WTC11 (cell line): ENCODE measurements at regions not wholly inside any gene's neighbourhood (a gene's known extent, or its start where the extent isn't known, plus 50 kb on each side); places are given as distances from the start of the nearest gene placed in this dataset.

Experiments used
- ATAC-seq: fragments of 200-7000 bp; cut with Tn5 transposase; 2 replicates; pipeline ENCODE4 v1.10.0; 2021; ENCODE audit warnings: mild to moderate bottlenecking, moderate library complexity
- CTCF ChIA-PET: fragments of 300-600 bp; sonication (Branson Sonifier 250); formaldehyde crosslinking; loops from one replicate; lab custom pipeline; 2021; ENCODE audit warnings: antibody characterized with exemption; lab: Charles Lee
- POLR2A ChIA-PET: fragments of 350-600 bp; sonication (Branson Sonifier 250); formaldehyde crosslinking; loops from one replicate; lab custom pipeline; 2021; ENCODE audit warnings: antibody characterized with exemption; lab: Charles Lee
- DNase-seq: peaks from one replicate; pipeline ENCODE4 v3.0.0; 2021; ENCODE audit warnings: low spot score
- H3K27ac Mint-ChIP-seq: 2 replicates; pipeline ENCODE4 v1.8.0; 2021; ENCODE audit warnings: mixed read lengths
- H3K27me3 Mint-ChIP-seq: 2 replicates; pipeline ENCODE4 v1.8.0; 2021; ENCODE audit warnings: low read depth, mild to moderate bottlenecking, moderate library complexity, mixed read lengths
- H3K36me3 Mint-ChIP-seq: 2 replicates; pipeline ENCODE4 v1.8.0; 2021; ENCODE audit warnings: mixed read lengths
- H3K4me1 Mint-ChIP-seq: 2 replicates; pipeline ENCODE4 v1.8.0; 2022; ENCODE audit warnings: mixed read lengths
- H3K4me3 Mint-ChIP-seq: 2 replicates; pipeline ENCODE4 v1.8.0; 2021; ENCODE audit warnings: mild to moderate bottlenecking, moderate library complexity, mixed read lengths
- H3K9me3 Mint-ChIP-seq: 2 replicates; pipeline ENCODE4 v1.8.0; 2021; ENCODE audit warnings: mixed read lengths
- ATF1 ChIP-seq: sonication (generic); formaldehyde crosslinking; IDR thresholded peaks from 2 replicates; pipeline ENCODE4 v1.8.1; 2023; ENCODE audit warnings: mild to moderate bottlenecking, moderate library complexity, missing genetic modification reagents
- ATF2 ChIP-seq: sonication (generic); formaldehyde crosslinking; IDR thresholded peaks from 2 replicates; pipeline ENCODE4 v1.8.1; 2022; ENCODE audit warnings: low read depth, missing genetic modification reagents, borderline replicate concordance
- ATF6 ChIP-seq: sonication (generic); formaldehyde crosslinking; IDR thresholded peaks from 2 replicates; pipeline ENCODE4 v1.8.1; 2023; ENCODE audit warnings: mild to moderate bottlenecking, missing genetic modification reagents
- CBFB ChIP-seq: sonication (generic); formaldehyde crosslinking; IDR thresholded peaks from 2 replicates; pipeline ENCODE4 v1.8.1; 2022; ENCODE audit warnings: mild to moderate bottlenecking, low read depth, missing genetic modification reagents
- CTCF ChIP-seq: fragments of 200-600 bp; IDR thresholded peaks from 2 replicates; pipeline ENCODE4 v1.8.0; 2022; ENCODE audit warnings: antibody characterized with exemption
- E2F5 ChIP-seq: sonication (generic); formaldehyde crosslinking; IDR thresholded peaks from 2 replicates; pipeline ENCODE4 v1.8.1; 2022; ENCODE audit warnings: mild to moderate bottlenecking, moderate library complexity, missing genetic modification reagents
- ESRRA ChIP-seq: sonication (generic); formaldehyde crosslinking; IDR thresholded peaks from 2 replicates; pipeline ENCODE4 v1.8.1; 2022; ENCODE audit warnings: mild to moderate bottlenecking, missing genetic modification reagents, borderline replicate concordance
- FOXJ3 ChIP-seq: sonication (generic); formaldehyde crosslinking; IDR thresholded peaks from 2 replicates; pipeline ENCODE4 v1.9.0; 2021; ENCODE audit warnings: missing genetic modification reagents, mild to moderate bottlenecking, borderline replicate concordance
- FOXP1 ChIP-seq: sonication (generic); formaldehyde crosslinking; IDR thresholded peaks from 2 replicates; pipeline ENCODE4 v1.8.0; 2022; ENCODE audit warnings: missing genetic modification reagents, mild to moderate bottlenecking, moderate library complexity, borderline replicate concordance
- IRF2 ChIP-seq: sonication (generic); formaldehyde crosslinking; IDR thresholded peaks from 2 replicates; pipeline ENCODE4 v1.8.0; 2022; ENCODE audit warnings: low read depth, missing genetic modification reagents, borderline replicate concordance
- NFE2L1 ChIP-seq: sonication (generic); formaldehyde crosslinking; IDR thresholded peaks from 2 replicates; pipeline ENCODE4 v1.8.1; 2023; ENCODE audit warnings: missing genetic modification reagents
- OVOL2 ChIP-seq: fragments of 250-450 bp; sonication (Bioruptor Pico); IDR thresholded peaks from 2 replicates; pipeline ENCODE4 v1.9.0; 2021; ENCODE audit warnings: mild to moderate bottlenecking, borderline replicate concordance
- TCF7 ChIP-seq: sonication (generic); formaldehyde crosslinking; IDR thresholded peaks from 2 replicates; pipeline ENCODE4 v1.8.0; 2022; ENCODE audit warnings: mild to moderate bottlenecking, low read depth, missing genetic modification reagents, moderate library complexity
- USF1 ChIP-seq: sonication (generic); formaldehyde crosslinking; IDR thresholded peaks from 2 replicates; pipeline ENCODE4 v1.8.0; 2022; ENCODE audit warnings: mild to moderate bottlenecking, missing genetic modification reagents
- ZNF138 ChIP-seq: sonication (generic); formaldehyde crosslinking; conservative IDR thresholded peaks from 2 replicates; pipeline ENCODE4 v1.8.1; 2022; ENCODE audit warnings: mild to moderate bottlenecking, moderate library complexity, missing genetic modification reagents
- ZNF219 ChIP-seq: sonication (generic); formaldehyde crosslinking; IDR thresholded peaks from 2 replicates; pipeline ENCODE4 v1.8.0; 2023; ENCODE audit warnings: missing genetic modification reagents, mild to moderate bottlenecking, borderline replicate concordance
- ZNF232 ChIP-seq: sonication (generic); formaldehyde crosslinking; IDR thresholded peaks from 2 replicates; pipeline ENCODE4 v1.8.0; 2022; ENCODE audit warnings: mild to moderate bottlenecking, missing genetic modification reagents
- ZNF263 ChIP-seq: sonication (generic); formaldehyde crosslinking; IDR thresholded peaks from 2 replicates; pipeline ENCODE4 v1.8.1; 2022; ENCODE audit warnings: low read depth, mild to moderate bottlenecking, moderate library complexity, missing genetic modification reagents
- ZNF317 ChIP-seq: sonication (generic); formaldehyde crosslinking; IDR thresholded peaks from 2 replicates; pipeline ENCODE4 v1.8.1; 2023; ENCODE audit warnings: low read depth, mild to moderate bottlenecking, moderate library complexity, missing genetic modification reagents, borderline replicate concordance
- TF ChIP-seq, protein P1 (sequence below): sonication (generic); formaldehyde crosslinking; IDR thresholded peaks from 2 replicates; pipeline ENCODE4 v1.8.1; 2022; ENCODE audit warnings: low read depth, mild to moderate bottlenecking, moderate library complexity, missing genetic modification reagents, borderline replicate concordance
- TF ChIP-seq, protein P2 (sequence below): fragments of 250-450 bp; sonication (Bioruptor Pico); IDR thresholded peaks from 2 replicates; pipeline ENCODE4 v2.1.2; 2022; ENCODE audit warnings: mild to moderate bottlenecking, moderate library complexity

- peaks cover 13% of the 10 kb centered on the region for H3K36me3 Mint-ChIP-seq
- ChIA-PET CTCF (interaction anchor here (1.5 to 1.8 kb wide), 2 partner anchors 22 to 66 kb away, joined by 3 to 5 read pairs; no protein-coding TSS in a partner anchor), POLR2A (no interaction called here)
- TF ChIP-seq USF1: no peak
- no peak for ATAC-seq
- no peak overlapping the region for H3K4me3 Mint-ChIP-seq
- DNase-seq: no peak
- no peak overlapping the region for H3K27ac Mint-ChIP-seq
- no peaks in the 10 kb centered on the region for H3K4me1 Mint-ChIP-seq
- H3K9me3 Mint-ChIP-seq: peaks cover 20% of the 10 kb centered on the region
- H3K27me3 Mint-ChIP-seq: peaks cover 7% of the 10 kb centered on the region; the same call in 1 of the 2 replicates
Measured at GRCh38 chr11:45038923-45039322, 88.2 kb upstream of the TP53I11 start.

DNA sequence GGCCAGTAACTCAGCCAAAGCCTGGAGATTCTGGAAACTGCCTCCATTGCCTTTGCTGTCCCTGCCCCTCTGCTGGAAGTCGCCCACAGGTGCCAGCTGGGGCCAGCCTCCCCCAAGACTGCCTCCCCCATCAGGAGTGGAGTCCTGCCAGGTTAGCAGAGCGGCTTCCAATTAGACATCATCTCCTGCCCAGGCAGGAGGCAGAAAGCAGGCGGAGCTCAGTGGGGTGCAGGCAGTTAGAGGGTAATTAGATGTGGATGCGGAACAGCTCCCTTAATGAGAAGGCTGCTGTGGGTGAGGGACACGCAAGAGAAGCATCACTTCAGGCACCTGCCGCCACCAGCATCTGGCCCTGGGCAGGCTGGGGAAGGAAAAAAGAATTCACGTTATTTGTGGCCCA lies 90.9 kb upstream of the TP53I11 start:
- TF ChIP-seq ZNF138 (CRISPR knock-in tag): no peak
- no peak for TF ChIP-seq CBFB (CRISPR knock-in tag)
- TF ChIP-seq ZNF263 (CRISPR knock-in tag): no peak
- TF ChIP-seq FOXP1 (CRISPR knock-in tag): no peak
- no peak for TF ChIP-seq OVOL2 (CRISPR knock-in tag)
- TF ChIP-seq TCF7: no peak
- no peak for TF ChIP-seq IRF2 (CRISPR knock-in tag)
- TF ChIP-seq ATF2: no peak
- TF ChIP-seq, protein P1, sequence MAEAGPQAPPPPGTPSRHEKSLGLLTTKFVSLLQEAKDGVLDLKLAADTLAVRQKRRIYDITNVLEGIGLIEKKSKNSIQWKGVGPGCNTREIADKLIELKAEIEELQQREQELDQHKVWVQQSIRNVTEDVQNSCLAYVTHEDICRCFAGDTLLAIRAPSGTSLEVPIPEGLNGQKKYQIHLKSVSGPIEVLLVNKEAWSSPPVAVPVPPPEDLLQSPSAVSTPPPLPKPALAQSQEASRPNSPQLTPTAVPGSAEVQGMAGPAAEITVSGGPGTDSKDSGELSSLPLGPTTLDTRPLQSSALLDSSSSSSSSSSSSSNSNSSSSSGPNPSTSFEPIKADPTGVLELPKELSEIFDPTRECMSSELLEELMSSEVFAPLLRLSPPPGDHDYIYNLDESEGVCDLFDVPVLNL (CRISPR knock-in tag): no peak
- TF ChIP-seq CTCF: no peak
- TF ChIP-seq ZNF219 (CRISPR knock-in tag): no peak
- no peak for ATAC-seq
- Mint-ChIP-seq H3K9me3 (peaks cover 20% of the 10 kb centered on the region), H3K27me3 (peaks cover 7% of the 10 kb centered on the region; the same call in 1 of the 2 replicates), H3K4me1 (peaks cover 9% of the 10 kb centered on the region), H3K27ac (no peak overlapping the region), H3K4me3 (no peak overlapping the region), H3K36me3 (peaks cover 13% of the 10 kb centered on the region)
- ChIA-PET POLR2A (no interaction called here), CTCF (interaction anchor here (1.1 to 1.8 kb wide), 4 partner anchors 20 to 105 kb away, joined by 3 to 5 read pairs (median 4); no protein-coding TSS in a partner anchor)
- DNase-seq: no peak

- Mint-ChIP-seq H3K27me3 (peaks cover 6% of the 10 kb centered on the region; the same call in 1 of the 2 replicates), H3K36me3 (peaks cover 13% of the 10 kb centered on the region), H3K27ac (no peak overlapping the region), H3K9me3 (peaks cover 20% of the 10 kb centered on the region), H3K4me1 (peaks cover 10% of the 10 kb centered on the region), H3K4me3 (no peak overlapping the region)
- DNase-seq: no peak
- CTCF ChIA-PET: interaction anchor here (1.1 to 1.4 kb wide), 3 partner anchors 58 to 68 kb away, joined by 3 to 4 read pairs (median 3); no protein-coding TSS in a partner anchor
- ATAC-seq: no peak
- POLR2A ChIA-PET: no interaction called here
- TF ChIP-seq ZNF317: no peak
- TF ChIP-seq FOXJ3 (CRISPR knock-in tag): no peak
- no peak for TF ChIP-seq NFE2L1 (CRISPR knock-in tag)
- no peak for TF ChIP-seq ATF6 (CRISPR knock-in tag)
- no peak for TF ChIP-seq ESRRA (CRISPR knock-in tag)
- TF ChIP-seq ZNF232 (CRISPR knock-in tag): no peak
- TF ChIP-seq ATF1 (CRISPR knock-in tag): no peak
- no peak for TF ChIP-seq E2F5 (CRISPR knock-in tag)
- TF ChIP-seq, protein P2, sequence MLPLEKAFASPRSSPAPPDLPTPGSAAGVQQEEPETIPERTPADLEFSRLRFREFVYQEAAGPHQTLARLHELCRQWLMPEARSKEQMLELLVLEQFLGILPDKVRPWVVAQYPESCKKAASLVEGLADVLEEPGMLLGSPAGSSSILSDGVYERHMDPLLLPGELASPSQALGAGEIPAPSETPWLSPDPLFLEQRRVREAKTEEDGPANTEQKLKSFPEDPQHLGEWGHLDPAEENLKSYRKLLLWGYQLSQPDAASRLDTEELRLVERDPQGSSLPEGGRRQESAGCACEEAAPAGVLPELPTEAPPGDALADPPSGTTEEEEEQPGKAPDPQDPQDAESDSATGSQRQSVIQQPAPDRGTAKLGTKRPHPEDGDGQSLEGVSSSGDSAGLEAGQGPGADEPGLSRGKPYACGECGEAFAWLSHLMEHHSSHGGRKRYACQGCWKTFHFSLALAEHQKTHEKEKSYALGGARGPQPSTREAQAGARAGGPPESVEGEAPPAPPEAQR (CRISPR knock-in tag): no peak
Measured at GRCh38 chr11:45042560-45042959, 91.9 kb upstream of the TP53I11 start.
